Kidney (tissue), 13 donors: ENCODE measurements at regions not wholly inside any gene's neighbourhood (a gene's known extent, or its start where the extent isn't known, plus 50 kb on each side); places are given as distances from the start of the nearest gene placed in this dataset.

Experiments used
- DNase-seq, 5 donors: peaks; one replicate each; pipeline ENCODE4 v3.0.0-alpha.2; 2013 to 2020
- FAIRE-seq: peaks from 2 replicates; lab custom pipeline; 2012; peaks lifted over from hg19 to GRCh38; lab: Jason Lieb, UNC
- H3K27ac ChIP-seq, 2 donors: one replicate each; pipeline ENCODE4 v1.7.0; 2013; ENCODE audit warnings: low read depth in 2 of 2, low read length in 2 of 2, inconsistent platforms in 1 of 2
- H3K27me3 ChIP-seq: one replicate; pipeline ENCODE4 v1.7.1; 2013; ENCODE audit warnings: low read length, inconsistent platforms; ENCODE audit not compliant: control insufficient read depth, insufficient read depth
- H3K36me3 ChIP-seq, 3 donors: one replicate each; pipeline versions ENCODE4 v1.7.0 to v1.7.1; 2013; ENCODE audit warnings: low read length in 3 of 3, control low read depth in 1 of 3, inconsistent platforms in 1 of 3; ENCODE audit not compliant: insufficient read depth in 3 of 3, control insufficient read depth in 2 of 3
- H3K4me1 ChIP-seq, 3 donors: one replicate each; pipeline versions ENCODE4 v1.7.0 to v1.7.1; 2013; ENCODE audit warnings: low read length in 3 of 3, inconsistent platforms in 1 of 3, low read depth in 1 of 3; ENCODE audit not compliant: control insufficient read depth in 2 of 3, insufficient read depth in 2 of 3
- H3K4me3 ChIP-seq, 3 donors: one replicate each; pipeline versions ENCODE4 v1.7.0 to v1.8.1; 2013; ENCODE audit warnings: low read length in 3 of 3, control low read depth in 1 of 3, inconsistent platforms in 1 of 3
- H3K9ac ChIP-seq, 3 donors: one replicate each; pipeline versions ENCODE4 v1.7.0 to v1.7.1; 2013; ENCODE audit warnings: low read length in 3 of 3, control low read depth in 1 of 3, inconsistent platforms in 1 of 3
- H3K9me3 ChIP-seq, 3 donors: one replicate each; pipeline versions ENCODE4 v1.7.0 to v1.7.1; 2013; ENCODE audit warnings: low read length in 3 of 3, control low read depth in 1 of 3, inconsistent platforms in 1 of 3; ENCODE audit not compliant: control insufficient read depth in 2 of 3, insufficient read depth in 1 of 3
- CTCF ChIP-seq: IDR thresholded peaks from 3 replicates; pipeline ENCODE4 v1.5.1; 2012; ENCODE audit warnings: mild to moderate bottlenecking, moderate library complexity, borderline replicate concordance; ENCODE audit not compliant: insufficient read depth; ENCODE audit errors: extremely low read depth
- intact Hi-C: fragments of 100-400 bp; cut with DNase I; formaldehyde crosslinking; loops from one replicate; pipeline ENCODE4 v1.11.1; 2022
- donor health status: control.
- donor health status: control.
- donor health status: control.
- donor health status: control.
- donor health status: control.
- donor health status: DM: yes; HTN: yes; CAD: no.
- donor health status: Normal renal cell carcinoma (clear cell type).

- no peaks in the 10 kb centered on the region for H3K27me3 ChIP-seq
- no peak for DNase-seq
- no peak overlapping the region for H3K9ac ChIP-seq
- intact Hi-C loops: no loop called here
- H3K4me3 ChIP-seq: no peak overlapping the region
- H3K9me3 ChIP-seq: no peaks in the 10 kb centered on the region
- no peaks in the 10 kb centered on the region for H3K36me3 ChIP-seq
- H3K4me1 ChIP-seq: peaks cover 4 to 32% (median 6%) of the 10 kb centered on the region in 3 donors
- no peak overlapping the region for H3K27ac ChIP-seq
- FAIRE-seq: no peak
- no peak for TF ChIP-seq CTCF
Measured at GRCh38 chr6:1122083-1122482, 189.8 kb upstream of the FOXQ1 start.

GRCh38 chr6:1118287-1118647, 193.6 kb upstream of the FOXQ1 start:
- Histone ChIP-seq H3K4me1 (peaks cover 0 to 11% (median 3%) of the 10 kb centered on the region in 3 donors), H3K27me3 (no peaks in the 10 kb centered on the region), H3K4me3 (no peak overlapping the region), H3K9me3 (no peaks in the 10 kb centered on the region), H3K36me3 (no peaks in the 10 kb centered on the region), H3K27ac (no peak overlapping the region), H3K9ac (no peak overlapping the region)
- intact Hi-C loops: no loop called here
- no peak for DNase-seq
- no peak for FAIRE-seq
- TF ChIP-seq CTCF: no peak

- DNase-seq: no peak
- no peaks in the 10 kb centered on the region for H3K9me3 ChIP-seq
- no peak overlapping the region for H3K9ac ChIP-seq
- H3K27me3 ChIP-seq: no peaks in the 10 kb centered on the region
- H3K4me1 ChIP-seq: peaks cover 0 to 5% (median 3%) of the 10 kb centered on the region in 3 donors
- no peak for TF ChIP-seq CTCF
- intact Hi-C loops: no loop called here
- H3K27ac ChIP-seq: no peak overlapping the region
- FAIRE-seq: no peak
- no peak overlapping the region for H3K4me3 ChIP-seq
- no peaks in the 10 kb centered on the region for H3K36me3 ChIP-seq
Measured at GRCh38 chr6:1117530-1118286, 194.2 kb upstream of the FOXQ1 start.
